Cardiac fibroblast (primary cell): ENCODE measurements at regions not wholly inside any gene's neighbourhood (a gene's known extent, or its start where the extent isn't known, plus 50 kb on each side); places are given as distances from the start of the nearest gene placed in this dataset.

Experiments
- DNase-seq, 2 donors: peaks; one replicate each; pipeline versions ENCODE4 v3.0.0 to v3.0.0-alpha.2; 2010; ENCODE audit warnings: low read depth in 2 of 2
- H3K4me3 ChIP-seq, 2 donors: replicated peaks in 1 of 2; 1 replicate in 1 of 2; 2 replicates in 1 of 2; pipeline ENCODE4 v1.5.1; 2011; ENCODE audit warnings: low read depth in 2 of 2, low read length in 2 of 2, mild to moderate bottlenecking in 2 of 2, moderate library complexity in 1 of 2
- TF ChIP-seq, protein P1 (sequence below): IDR thresholded peaks from one replicate; pipeline ENCODE4 v1.5.1; 2011; ENCODE audit warnings: low read depth, mild to moderate bottlenecking, low read length, inconsistent platforms

GRCh38 chr1:29784276-29785136, 548.2 kb downstream of the PTPRU start:
- no peak for DNase-seq
- no peak overlapping the region for H3K4me3 ChIP-seq
- TF ChIP-seq, protein P1, sequence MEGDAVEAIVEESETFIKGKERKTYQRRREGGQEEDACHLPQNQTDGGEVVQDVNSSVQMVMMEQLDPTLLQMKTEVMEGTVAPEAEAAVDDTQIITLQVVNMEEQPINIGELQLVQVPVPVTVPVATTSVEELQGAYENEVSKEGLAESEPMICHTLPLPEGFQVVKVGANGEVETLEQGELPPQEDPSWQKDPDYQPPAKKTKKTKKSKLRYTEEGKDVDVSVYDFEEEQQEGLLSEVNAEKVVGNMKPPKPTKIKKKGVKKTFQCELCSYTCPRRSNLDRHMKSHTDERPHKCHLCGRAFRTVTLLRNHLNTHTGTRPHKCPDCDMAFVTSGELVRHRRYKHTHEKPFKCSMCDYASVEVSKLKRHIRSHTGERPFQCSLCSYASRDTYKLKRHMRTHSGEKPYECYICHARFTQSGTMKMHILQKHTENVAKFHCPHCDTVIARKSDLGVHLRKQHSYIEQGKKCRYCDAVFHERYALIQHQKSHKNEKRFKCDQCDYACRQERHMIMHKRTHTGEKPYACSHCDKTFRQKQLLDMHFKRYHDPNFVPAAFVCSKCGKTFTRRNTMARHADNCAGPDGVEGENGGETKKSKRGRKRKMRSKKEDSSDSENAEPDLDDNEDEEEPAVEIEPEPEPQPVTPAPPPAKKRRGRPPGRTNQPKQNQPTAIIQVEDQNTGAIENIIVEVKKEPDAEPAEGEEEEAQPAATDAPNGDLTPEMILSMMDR: no peak

- TF ChIP-seq, protein P1: no peak
- no peak for DNase-seq
- no peak overlapping the region for H3K4me3 ChIP-seq
Measured at GRCh38 chr1:29783508-29784275, 547.4 kb downstream of the PTPRU start.

GRCh38 chr1:29782846-29783507, 546.7 kb downstream of the PTPRU start:
- TF ChIP-seq, protein P1: no peak
- no peak for DNase-seq

GRCh38 chr1:29779146-29779545, 542.8 kb downstream of the PTPRU start:
- H3K4me3 ChIP-seq: no peak overlapping the region
- TF ChIP-seq, protein P1: no peak
- no peak for DNase-seq

More at GRCh38 chr1:29782846-29783507, 546.7 kb downstream of the PTPRU start:
- H3K4me3 ChIP-seq: no peak overlapping the region

GRCh38 chr1:29777522-29777921, 541.2 kb downstream of the PTPRU start:
- H3K4me3 ChIP-seq: no peak overlapping the region
- no peak for DNase-seq
- TF ChIP-seq, protein P1: no peak

DNA sequence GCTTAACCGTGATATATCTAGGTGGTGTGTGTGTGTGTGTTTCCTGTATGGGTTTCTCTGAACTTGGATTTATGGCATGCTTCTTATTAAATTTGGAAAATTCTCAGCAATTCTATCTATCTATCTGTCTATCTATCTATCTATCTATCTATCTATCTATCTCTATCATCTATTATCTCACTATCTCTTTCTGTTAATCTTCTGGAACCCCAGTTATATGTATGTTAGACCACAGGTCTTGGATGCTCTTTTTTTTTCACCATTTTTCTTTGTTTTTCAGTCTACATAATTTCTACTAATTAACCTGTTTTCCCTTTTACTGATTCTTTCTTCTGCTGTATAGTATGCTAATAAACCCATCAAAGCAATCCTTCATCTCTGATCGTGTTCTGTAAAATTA, 538.0 kb downstream of the PTPRU start:
- no peak overlapping the region for H3K4me3 ChIP-seq
- no peak for DNase-seq
- TF ChIP-seq, protein P1: no peak
